ENCODE measurements at regions not wholly inside any gene's neighbourhood (a gene's known extent, or its start where the extent isn't known, plus 50 kb on each side); places are given as distances from the start of the nearest gene placed in this dataset.

GRCh38 chr18:44630118-44630517, 50.6 kb upstream of the SETBP1 start:
- no peak for TF ChIP-seq CTCF (IDR thresholded peaks at IDR 0.05)
- intact Hi-C loops (cut with micrococcal nuclease): no loop called here
- Mint-ChIP-seq H3K4me1 (peaks cover 3% of the 10 kb centered on the region), H3K9me3 (no peaks in the 10 kb centered on the region), H3K27me3 (no peaks in the 10 kb centered on the region), H3K27ac (no peak overlapping the region), H3K36me3 (ENCODE audit: low read depth) (no peaks in the 10 kb centered on the region), H3K4me3 (no peak overlapping the region)
- ChIA-PET POLR2A (no interaction called here), CTCF (no interaction called here)
- DNase-seq (no peak), ATAC-seq (ENCODE audit: low read depth) (no peak)

Data from activated B cell treated with CpG ODN at 0.5 μM for 24 hours (primary cell).